ENCODE measurements at regions not wholly inside any gene's neighbourhood (a gene's known extent, or its start where the extent isn't known, plus 50 kb on each side); places are given as distances from the start of the nearest gene placed in this dataset.

DNA sequence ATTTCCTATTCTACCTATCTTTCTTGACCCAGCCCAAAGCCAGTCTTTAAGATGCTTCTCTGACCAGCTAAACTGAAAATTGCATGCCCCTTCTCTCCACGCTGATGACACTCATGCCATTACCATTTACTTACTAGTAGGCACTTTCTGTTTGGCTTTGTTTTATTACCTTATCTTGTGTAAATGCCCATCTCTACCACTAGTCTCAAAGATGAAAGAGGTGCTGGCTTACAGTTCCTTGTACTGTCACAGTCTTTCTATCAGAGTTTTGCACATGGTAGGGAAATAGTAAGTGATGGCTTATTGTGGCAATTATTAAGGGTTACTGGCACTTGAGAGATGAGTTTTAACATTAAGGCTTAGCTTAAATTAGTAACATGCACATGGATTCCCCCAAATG lies 352.1 kb downstream of the RBM43 start:
- DNase-seq (ENCODE audit: low read depth) = no peak

DNA sequence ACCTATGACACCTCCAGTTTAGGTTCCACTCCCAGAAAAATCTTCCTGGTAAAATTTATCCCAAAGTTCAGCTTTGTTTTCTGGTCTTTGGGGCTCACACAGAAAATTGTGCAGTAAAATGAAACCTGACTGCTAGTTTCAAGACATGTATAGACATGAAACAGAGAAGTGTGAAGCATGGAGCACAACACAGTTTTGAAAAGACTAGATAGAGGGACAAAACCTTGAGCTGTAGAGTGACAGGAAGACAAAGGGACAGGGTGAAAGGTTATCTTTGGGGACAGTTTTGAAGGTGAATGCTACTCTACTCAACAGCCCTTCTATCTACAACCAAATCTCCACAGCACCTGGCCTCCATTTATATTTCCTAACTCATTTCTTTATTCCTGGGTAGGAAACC lies 352.6 kb downstream of the RBM43 start:
- no peak for DNase-seq (ENCODE audit: low read depth)

DNA sequence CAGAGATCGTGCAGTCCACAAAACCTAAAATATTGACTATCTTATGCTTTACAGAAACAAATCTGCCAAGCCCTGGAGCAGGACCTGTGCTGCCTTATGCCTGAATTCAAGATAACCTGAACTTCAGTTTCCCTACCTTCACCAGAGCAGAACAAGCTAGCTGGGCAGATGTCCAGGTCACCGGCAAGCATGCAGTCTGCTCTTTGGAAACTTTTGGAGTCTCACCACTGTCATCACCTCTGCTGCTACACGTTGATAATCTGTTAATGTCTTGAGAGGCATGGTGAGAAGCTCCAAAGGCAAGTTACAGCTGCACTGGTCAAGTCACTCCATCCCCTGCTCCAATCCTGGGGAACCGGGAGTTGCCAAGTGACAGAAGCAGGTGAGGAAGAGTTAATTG lies 354.2 kb downstream of the RBM43 start:
- DNase-seq (ENCODE audit: low read depth) = no peak

DNA sequence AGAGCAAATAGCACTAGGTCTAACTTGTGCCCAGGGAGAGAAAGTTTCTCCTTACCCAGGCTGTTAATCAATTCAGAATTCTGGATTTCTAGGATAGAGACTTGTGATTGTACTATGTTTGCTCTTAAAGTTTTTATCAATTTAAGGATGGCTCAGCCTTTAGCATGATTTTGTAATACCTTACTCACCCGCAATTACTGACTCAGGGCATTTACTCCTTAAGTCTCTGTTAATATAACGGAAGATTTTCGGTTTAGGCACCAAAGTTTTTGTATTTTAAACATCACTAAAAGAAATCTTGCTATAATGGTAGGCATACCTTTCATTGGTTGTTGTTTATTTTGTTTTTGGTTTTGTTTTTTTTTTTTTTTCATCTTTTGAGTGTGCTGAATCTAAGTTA lies 358.2 kb downstream of the RBM43 start:
- DNase-seq (ENCODE audit: low read depth) = no peak

DNA sequence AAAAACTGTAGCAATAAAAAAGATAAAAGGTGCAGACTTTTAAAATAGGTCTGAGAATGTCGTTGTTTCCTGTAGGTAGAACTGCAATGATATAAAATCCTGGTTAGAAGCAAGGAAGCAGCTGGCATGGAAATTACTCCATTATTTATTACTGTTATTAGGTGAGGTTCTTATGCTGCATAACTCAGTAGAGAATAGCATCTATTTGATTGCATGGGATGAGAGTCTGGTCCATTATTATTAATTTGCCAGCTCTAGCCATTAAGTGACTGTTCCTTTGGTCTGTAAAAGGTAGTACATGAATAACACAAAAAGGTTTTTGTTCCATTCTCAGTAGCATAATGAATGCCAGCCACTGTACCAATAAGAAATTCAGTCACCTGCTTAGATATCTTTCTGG lies 358.6 kb downstream of the RBM43 start:
- no peak for DNase-seq (ENCODE audit: low read depth)

DNA sequence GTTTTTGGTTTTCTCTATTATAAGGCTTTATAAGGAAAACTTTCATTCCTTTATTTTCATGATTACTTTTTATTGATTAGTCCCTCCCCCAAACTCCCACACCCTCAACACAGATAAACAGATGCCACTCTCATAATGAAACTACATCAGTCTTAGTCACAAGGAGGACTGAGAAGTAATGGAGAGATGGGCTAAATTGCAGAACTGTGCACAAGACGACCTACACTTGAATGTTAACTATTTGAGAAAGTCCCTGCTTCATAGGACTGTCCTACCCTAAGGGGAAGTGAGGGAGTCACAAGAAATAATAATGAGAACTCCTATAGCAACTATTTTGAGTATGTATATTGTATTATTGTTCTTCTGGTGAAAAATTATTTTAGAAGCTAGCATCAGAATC lies 360.8 kb downstream of the RBM43 start:
- no peak for DNase-seq (ENCODE audit: low read depth)

DNA sequence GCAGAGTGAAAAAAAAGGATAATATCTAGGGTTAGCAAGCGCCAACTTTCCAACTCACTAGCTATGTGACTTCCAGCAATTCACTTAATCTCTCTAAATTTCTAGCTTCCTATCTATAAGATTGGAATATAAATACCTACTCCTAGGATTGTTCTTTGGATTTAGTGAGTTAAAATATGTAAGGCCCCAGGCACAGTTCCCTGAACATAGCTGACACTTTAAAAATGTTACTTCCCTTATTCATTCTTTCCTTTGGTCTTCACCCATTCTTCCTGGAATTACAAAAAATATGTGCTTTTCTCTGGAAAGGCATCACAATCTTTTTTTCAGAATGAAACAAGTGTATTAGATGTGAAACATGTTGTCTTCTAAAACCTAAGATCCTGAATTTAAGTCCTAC lies 365.7 kb downstream of the RBM43 start:
- DNase-seq (ENCODE audit: low read depth) = no peak

DNA sequence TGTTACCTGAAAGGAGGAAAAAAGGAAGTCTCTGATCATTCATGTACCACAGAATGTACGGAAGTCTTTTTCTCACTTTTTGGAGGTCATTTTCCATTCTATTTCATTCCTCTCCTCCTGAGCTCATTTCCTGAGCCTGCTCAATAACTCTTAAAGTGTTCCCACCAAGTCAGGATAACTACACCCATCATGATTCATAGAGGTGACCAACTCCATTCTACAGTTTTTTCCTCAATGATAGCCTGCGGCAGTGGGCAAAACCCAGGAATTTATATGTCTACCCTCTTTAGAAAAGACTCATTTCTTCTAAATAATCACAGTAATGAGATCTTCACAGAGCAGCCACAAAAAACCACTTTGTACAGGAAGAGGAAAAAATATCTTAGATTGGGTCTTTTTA lies 372.5 kb downstream of the RBM43 start:
- DNase-seq (ENCODE audit: low read depth) = no peak

DNA sequence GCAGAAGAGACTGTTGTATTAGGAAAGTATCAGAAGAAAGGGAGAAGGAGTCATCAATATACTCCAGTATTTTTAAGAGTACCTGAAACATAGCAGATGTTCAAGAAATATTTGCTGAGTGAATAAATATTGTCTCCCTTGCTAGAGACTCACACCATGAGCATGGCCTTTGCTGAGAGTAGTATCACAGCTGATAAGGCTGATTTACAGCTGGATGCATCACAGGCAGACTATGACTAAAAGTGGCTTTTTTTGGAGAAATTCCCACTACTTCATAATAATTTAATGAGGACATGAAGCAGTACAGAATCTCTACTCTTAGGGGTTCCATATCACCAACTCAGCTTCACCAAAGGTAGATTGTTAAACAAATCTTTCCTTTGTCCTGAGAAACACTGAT lies 373.3 kb downstream of the RBM43 start:
- DNase-seq (ENCODE audit: low read depth) = no peak

DNA sequence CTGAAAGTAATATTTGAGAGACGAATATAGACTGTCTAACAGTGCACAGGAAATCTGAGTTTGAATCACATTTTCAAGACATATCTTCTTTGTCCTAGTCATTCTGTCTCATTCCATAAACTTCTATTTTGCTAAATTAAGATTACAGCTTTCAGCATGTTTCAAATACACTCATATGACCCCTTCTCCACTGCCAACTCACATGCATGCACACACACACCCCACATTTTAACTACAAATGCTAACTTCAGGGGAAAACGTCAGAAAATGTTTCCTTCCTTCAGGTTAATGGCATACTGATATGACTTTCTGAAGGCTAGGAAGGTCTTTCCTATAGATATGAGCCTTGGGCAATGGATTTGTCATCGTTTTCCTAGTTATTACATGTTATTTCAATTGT lies 373.7 kb downstream of the RBM43 start:
- no peak for DNase-seq (ENCODE audit: low read depth)

DNA sequence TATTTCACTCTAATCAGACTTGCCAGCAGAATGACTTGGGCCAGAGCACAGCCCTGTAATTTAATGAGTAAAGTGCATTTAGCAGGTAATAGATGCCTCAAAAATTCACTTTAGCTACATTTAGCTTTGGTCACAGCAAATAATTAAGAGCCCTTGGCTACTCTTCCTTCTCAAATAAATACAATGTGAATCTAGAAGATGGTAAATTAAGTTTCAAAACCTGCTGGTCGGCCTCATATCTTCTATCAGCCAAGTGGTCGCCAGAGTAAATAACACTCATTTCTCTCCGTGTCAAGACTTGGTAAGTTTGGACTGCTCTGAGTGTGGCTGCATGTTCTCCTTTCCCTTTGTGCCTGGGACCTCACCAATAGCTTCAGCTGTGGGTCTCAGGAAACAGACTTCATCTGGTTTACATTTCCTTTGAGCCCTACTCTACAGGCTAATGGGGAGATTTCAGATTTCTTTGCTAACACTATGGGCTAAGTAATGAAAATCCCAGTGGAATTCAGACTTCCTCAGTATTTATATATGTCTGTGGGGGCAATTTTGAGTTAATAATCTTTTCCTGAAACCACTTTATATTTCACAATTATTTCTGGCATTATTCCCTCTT lies 375.8 kb downstream of the RBM43 start:
- no peak for DNase-seq (ENCODE audit: low read depth)

DNA sequence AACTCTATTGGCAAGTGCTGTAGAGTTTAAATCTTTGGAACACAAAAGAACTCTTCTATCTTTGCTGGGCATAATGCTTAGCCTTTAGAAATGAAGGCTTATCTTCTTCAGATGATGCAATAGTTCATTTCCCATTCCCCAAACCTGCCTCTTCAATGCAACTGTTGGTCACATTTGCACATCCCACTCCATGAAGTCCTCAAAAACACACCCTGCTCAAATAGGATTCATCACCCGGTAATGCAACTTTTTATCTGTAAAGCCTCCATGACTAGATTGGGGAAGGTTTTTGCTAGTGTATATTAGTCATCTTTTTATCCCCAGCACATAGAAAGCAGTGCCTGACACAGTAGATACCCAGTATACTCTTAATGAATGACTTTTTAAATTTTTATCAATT lies 376.4 kb downstream of the RBM43 start:
- no peak for DNase-seq (ENCODE audit: low read depth)

DNA sequence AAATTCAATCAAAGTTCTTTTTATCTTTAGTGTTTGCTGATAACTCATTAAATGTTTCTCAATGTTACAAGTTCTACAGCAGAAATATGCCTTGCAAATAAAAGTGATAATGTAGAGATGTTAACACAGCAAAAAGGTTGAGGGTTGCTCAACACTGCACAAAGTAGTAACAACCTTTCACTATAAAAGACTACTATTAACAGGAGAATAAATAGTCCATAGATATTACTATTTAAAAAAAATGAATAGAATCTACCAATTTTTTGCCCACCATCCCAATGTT lies 378.1 kb downstream of the RBM43 start:
- no peak for DNase-seq (ENCODE audit: low read depth)

DNA sequence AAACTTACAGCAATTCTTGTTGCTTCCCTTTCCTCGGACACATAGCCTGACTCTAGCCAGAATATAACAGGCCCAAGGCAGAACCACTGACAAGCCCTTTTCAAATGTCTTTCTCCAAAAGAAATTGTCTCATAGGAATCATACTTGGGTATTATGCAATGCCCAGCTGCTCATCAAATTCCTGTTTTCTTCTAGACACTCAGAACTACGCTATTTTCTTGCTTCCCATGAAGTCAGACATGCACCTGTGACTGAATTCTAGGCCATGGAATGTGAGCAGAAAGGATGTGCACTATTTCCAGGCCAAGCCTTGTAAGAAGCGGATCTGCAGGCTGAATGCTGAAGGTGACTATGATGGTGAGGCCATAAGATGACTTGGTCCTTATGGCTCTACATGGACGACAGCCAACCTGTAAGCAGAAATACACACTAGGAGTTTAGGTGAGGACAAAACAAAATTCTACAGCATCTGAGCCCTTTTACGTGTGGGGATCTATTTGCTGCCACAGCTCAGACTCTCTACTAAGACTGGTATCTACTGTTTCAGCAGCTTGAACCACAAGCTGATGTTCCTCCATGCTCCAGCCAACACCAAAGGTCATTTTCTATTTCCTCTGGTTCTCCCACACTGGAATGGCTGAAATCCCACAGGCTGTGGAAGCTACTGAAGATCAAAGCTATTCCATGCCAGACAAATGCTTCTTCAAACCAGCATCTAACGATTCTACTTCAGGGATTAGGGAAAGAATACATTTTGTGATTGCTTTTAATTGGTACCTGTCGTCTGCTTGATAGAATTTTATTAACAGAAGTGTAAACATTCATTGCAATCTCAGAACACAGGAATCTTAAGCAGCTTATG lies 378.7 kb downstream of the RBM43 start:
- DNase-seq (ENCODE audit: low read depth) = peak; percentile 87

DNA sequence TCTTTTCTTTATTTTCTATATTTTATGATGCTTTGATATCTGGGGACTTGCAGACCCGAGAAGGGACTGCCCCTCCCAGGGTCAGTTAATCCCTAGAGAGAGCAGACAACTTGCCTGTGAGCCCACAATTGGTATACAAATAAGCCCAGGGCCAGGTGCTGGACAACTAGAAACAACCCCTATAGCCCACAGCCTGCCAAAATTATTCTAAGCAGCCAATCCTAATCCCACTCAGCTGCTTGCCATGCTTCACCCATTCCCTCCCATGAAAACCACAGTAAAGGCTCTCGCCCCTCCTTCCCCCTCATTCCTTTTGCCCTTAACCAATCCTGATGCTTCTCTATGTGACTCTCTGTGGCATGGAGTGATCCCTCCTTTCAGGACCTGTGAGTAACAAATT lies 380.7 kb downstream of the RBM43 start:
- DNase-seq (ENCODE audit: low read depth) = peak; percentile 94

DNA sequence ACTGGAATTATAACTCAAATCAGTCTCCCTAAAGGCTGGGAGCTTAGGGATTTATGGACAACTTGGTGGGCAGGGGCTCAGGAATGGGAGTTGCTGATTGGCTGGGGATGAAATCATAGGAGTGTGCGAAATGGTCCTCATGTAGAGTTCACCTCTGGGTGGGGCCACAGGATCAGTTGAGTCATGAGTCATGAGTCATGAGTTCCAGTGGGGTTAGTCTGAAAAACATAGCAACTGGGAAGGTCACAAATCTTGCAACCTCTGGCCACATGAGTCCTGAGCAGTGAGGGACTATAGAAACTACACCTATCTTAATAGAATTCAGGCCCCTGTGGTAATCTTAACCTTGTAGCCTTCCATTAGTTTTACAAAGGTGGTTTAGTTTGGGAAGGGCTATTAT lies 383.3 kb downstream of the RBM43 start:
- peak; percentile 42 for DNase-seq (ENCODE audit: low read depth)

DNA sequence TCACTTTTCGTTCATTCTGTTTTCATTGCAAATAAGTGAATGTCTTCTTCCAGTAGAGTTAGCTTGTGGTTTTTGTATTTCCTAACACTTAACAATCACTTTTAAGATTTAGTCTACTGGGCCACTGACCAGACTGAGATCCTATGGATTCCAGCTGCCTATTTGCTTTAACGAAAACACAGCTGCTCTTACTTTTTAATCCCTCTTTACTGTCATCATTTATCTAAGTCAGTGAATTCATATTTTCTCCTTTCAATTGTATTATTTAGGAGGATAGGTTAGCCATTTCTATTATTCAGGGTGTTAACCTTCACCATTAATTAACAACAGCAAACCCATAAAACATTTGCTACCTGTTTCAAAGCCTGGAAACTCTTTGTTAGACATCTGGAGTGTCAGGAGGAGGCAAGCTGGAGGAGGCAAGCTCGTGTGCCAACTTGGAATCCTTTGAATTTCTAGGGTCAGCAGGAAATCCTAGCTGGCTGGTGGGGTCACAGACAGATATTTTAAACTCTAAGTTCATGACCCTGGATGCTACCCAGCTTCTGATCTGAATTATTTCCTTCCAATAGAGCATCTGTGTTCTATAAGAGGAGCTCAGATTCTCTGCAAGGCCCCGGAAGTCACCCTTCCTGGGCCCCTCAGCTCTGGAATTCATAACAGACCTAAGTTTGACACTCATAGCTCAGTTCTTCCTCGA lies 385.3 kb downstream of the RBM43 start:
- peak; percentile 14 for DNase-seq (ENCODE audit: low read depth)

DNA sequence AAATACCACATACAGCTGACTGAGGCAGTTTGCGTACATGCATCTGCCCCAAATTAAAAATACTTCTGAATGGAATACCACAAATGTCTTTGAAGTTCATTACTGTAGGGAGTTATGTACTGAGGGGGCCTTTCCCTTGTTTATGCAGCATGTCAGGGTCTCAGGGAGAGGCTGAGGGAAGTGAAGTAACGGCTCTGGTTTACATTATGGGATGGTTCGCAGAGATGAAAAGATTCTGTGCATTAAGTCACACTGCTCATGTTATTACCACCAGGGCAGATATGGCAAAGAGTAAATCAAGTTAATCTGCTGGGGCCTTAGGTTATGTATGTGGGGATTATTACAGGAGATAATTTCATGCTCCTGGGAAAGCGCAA lies 385.9 kb upstream of the RND3 start:
- no peak for DNase-seq (ENCODE audit: low read depth)

DNA sequence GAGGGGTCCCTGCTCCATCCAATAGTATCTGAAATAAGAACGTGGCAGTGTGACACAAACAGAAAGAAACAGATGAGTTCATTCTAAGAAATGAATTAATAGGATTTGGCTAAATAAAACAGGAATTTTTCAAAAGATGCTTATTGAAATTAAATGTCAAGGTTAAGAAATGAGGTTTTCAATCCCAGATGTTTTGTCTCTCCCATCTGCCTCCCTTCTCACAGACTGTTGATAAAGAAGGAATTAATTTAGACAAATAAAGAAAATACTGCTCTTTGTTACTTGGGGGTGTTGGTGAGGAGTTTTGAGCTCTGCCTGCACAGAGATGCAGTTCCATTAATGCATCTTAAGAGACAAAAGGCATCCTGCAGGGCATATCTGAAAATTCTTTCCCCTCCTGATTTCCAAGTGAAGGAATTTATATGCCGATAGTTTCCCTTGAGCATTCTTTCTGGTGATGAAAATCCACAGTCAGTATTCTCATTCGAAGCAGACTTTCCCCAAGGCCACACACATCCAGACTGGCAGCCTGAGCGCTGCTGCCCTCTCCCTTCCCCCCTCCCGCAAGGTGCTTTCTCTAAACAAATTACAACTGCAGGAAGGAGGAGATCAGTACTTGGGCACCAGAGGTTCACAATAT lies 385.4 kb upstream of the RND3 start:
- peak; percentile 20 for DNase-seq (ENCODE audit: low read depth)

DNA sequence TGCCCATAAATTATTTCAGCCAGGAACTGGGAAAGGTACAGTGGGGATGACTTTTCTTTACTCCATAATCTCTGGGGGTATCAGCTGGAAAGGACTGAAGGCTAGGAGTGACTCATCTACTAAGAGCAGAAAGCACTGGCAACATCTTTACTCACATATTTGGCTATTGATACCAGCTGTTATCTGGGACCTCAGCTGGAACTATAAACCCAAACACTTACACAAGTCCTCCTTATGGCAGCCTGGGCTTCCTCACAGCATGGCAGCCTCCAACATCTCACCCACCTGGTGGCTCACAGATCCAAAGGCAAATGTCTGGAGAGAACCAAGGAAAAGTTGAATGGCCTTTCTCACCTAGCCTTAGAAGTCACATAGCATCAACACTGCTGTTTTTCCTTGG lies 379.0 kb upstream of the RND3 start:
- DNase-seq (ENCODE audit: low read depth) = peak; percentile 31

DNA sequence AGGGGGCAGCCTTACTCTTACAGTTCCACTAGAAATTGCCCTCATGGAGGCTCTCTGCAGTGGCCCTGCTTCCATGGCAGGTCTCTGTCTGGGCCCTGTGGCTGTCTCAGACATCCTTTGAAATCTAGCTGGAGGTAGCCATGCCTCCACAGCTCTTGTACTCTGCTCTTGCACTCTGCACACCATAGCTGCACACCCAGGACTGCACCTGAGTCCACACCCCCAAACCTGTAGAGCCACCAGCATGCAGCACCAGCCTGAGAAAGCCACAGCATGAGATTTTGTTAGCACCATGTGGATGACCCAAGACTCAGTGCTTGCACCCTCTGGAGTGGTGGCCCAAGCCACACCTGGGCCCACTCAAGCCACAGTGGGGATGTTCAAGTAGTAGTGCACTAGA lies 376.2 kb upstream of the RND3 start:
- DNase-seq (ENCODE audit: low read depth) = no peak

DNA sequence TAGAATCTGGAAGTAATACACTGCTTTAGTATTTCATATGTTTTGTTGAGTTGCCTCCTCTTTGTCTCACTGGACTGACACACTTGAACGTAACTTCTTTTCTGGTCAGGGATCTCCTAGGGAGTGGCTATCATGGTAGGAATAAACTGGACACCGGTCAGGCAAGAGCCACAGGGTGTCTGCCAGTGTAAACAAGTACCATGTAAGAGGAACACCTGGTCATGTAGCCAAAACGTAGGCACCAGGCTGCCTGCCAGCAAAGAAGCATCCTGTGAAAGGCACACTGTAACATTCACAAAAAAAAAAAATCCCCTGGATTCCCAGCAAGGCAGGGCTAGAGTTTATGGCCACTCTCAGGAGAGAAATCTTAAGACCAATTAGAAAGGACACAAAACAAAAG lies 372.8 kb upstream of the RND3 start:
- DNase-seq (ENCODE audit: low read depth) = no peak

All from myocyte (in vitro differentiated cells).